Activated CD4-positive, alpha-beta memory T cell treated with anti-CD3 and anti-CD28 coated beads, Interleukin-2, amount 10 ng/mL, durations not matched to agents 7 days and 5 days (primary cell): ENCODE measurements at regions not wholly inside any gene's neighbourhood (a gene's known extent, or its start where the extent isn't known, plus 50 kb on each side); places are given as distances from the start of the nearest gene placed in this dataset.

Experiments used
- CTCF ChIA-PET: fragments of 350-600 bp; sonication (Branson Sonifier 250); formaldehyde crosslinking; loops from one replicate; lab custom pipeline; 2021; ENCODE audit warnings: antibody characterized with exemption, inconsistent platforms; lab: Charles Lee
- POLR2A ChIA-PET: fragments of 350-600 bp; sonication (Branson Sonifier 250); formaldehyde crosslinking; loops from one replicate; lab custom pipeline; 2021; ENCODE audit warnings: antibody characterized with exemption; lab: Charles Lee
- DNase-seq: peaks from one replicate; pipeline ENCODE4 v3.0.0-alpha.2; 2020
- H3K27ac Mint-ChIP-seq: one replicate; pipeline ENCODE4 v1.8.0; 2021; ENCODE audit warnings: mild to moderate bottlenecking, mixed read lengths
- H3K27me3 Mint-ChIP-seq: one replicate; pipeline ENCODE4 v1.8.0; 2021; ENCODE audit warnings: mixed read lengths
- H3K36me3 Mint-ChIP-seq: one replicate; pipeline ENCODE4 v1.8.0; 2021; ENCODE audit warnings: low read depth, mixed read lengths
- H3K4me1 Mint-ChIP-seq: one replicate; pipeline ENCODE4 v1.8.0; 2021; ENCODE audit warnings: mixed read lengths
- H3K4me3 Mint-ChIP-seq: one replicate; pipeline ENCODE4 v1.8.0; 2021; ENCODE audit warnings: mild to moderate bottlenecking, mixed read lengths
- H3K9me3 Mint-ChIP-seq: one replicate; pipeline ENCODE4 v1.8.0; 2021; ENCODE audit warnings: mixed read lengths

- Mint-ChIP-seq H3K9me3 (no peaks in the 10 kb centered on the region), H3K27me3 (no peaks in the 10 kb centered on the region), H3K4me3 (no peak overlapping the region), H3K4me1 (no peaks in the 10 kb centered on the region), H3K36me3 (no peaks in the 10 kb centered on the region), H3K27ac (no peak overlapping the region)
- CTCF ChIA-PET = no interaction called here
- DNase-seq = no peak
- POLR2A ChIA-PET = no interaction called here
Observed at GRCh38 chr1:55707196-55707595, 492.0 kb upstream of the USP24 start.

GRCh38 chr1:55706397-55706796 lies 491.2 kb upstream of the USP24 start:
- H3K9me3 Mint-ChIP-seq = no peaks in the 10 kb centered on the region
- ChIA-PET CTCF (no interaction called here), POLR2A (no interaction called here)
- no peak overlapping the region for H3K27ac Mint-ChIP-seq
- DNase-seq = no peak
- H3K27me3 Mint-ChIP-seq = no peaks in the 10 kb centered on the region
- no peaks in the 10 kb centered on the region for H3K36me3 Mint-ChIP-seq
- no peak overlapping the region for H3K4me3 Mint-ChIP-seq
- no peaks in the 10 kb centered on the region for H3K4me1 Mint-ChIP-seq

- Mint-ChIP-seq H3K4me1 (no peaks in the 10 kb centered on the region), H3K27ac (no peak overlapping the region), H3K27me3 (no peaks in the 10 kb centered on the region), H3K9me3 (no peaks in the 10 kb centered on the region), H3K36me3 (no peaks in the 10 kb centered on the region), H3K4me3 (no peak overlapping the region)
- CTCF ChIA-PET = no interaction called here
- POLR2A ChIA-PET = no interaction called here
- DNase-seq = no peak
Observed at GRCh38 chr1:55703726-55704363, 488.7 kb upstream of the USP24 start.

GRCh38 chr1:55702064-55702463 lies 486.9 kb upstream of the USP24 start:
- ChIA-PET POLR2A (no interaction called here), CTCF (interaction anchor here (1.1 kb wide), 1 partner anchor 16 kb away, joined by 4 read pairs; no protein-coding TSS in a partner anchor)
- DNase-seq = no peak
- Mint-ChIP-seq H3K9me3 (no peaks in the 10 kb centered on the region), H3K4me3 (no peak overlapping the region), H3K27ac (no peak overlapping the region), H3K4me1 (no peaks in the 10 kb centered on the region), H3K27me3 (no peaks in the 10 kb centered on the region), H3K36me3 (no peaks in the 10 kb centered on the region)

- CTCF ChIA-PET = no interaction called here
- DNase-seq = no peak
- H3K4me3 Mint-ChIP-seq = no peak overlapping the region
- POLR2A ChIA-PET = no interaction called here
- no peaks in the 10 kb centered on the region for H3K27me3 Mint-ChIP-seq
- H3K9me3 Mint-ChIP-seq = no peaks in the 10 kb centered on the region
- H3K27ac Mint-ChIP-seq = no peak overlapping the region
- no peaks in the 10 kb centered on the region for H3K36me3 Mint-ChIP-seq
- no peaks in the 10 kb centered on the region for H3K4me1 Mint-ChIP-seq
Observed at GRCh38 chr1:55700359-55701130, 485.4 kb upstream of the USP24 start.

GRCh38 chr1:55699228-55699627 lies 484.1 kb upstream of the USP24 start:
- no peaks in the 10 kb centered on the region for H3K4me1 Mint-ChIP-seq
- ChIA-PET POLR2A (no interaction called here), CTCF (no interaction called here)
- no peaks in the 10 kb centered on the region for H3K9me3 Mint-ChIP-seq
- no peak overlapping the region for H3K27ac Mint-ChIP-seq
- H3K36me3 Mint-ChIP-seq = no peaks in the 10 kb centered on the region
- no peak overlapping the region for H3K4me3 Mint-ChIP-seq
- H3K27me3 Mint-ChIP-seq = no peaks in the 10 kb centered on the region
- DNase-seq = no peak

- H3K36me3 Mint-ChIP-seq = no peaks in the 10 kb centered on the region
- no peak for DNase-seq
- H3K9me3 Mint-ChIP-seq = no peaks in the 10 kb centered on the region
- H3K4me1 Mint-ChIP-seq = no peaks in the 10 kb centered on the region
- no peak overlapping the region for H3K4me3 Mint-ChIP-seq
- no peaks in the 10 kb centered on the region for H3K27me3 Mint-ChIP-seq
- no peak overlapping the region for H3K27ac Mint-ChIP-seq
- CTCF ChIA-PET = no interaction called here
- POLR2A ChIA-PET = no interaction called here
Observed at GRCh38 chr1:55697997-55698535, 482.9 kb upstream of the USP24 start.

- no peaks in the 10 kb centered on the region for H3K27me3 Mint-ChIP-seq
- H3K4me3 Mint-ChIP-seq = no peak overlapping the region
- no peak for DNase-seq
- no peaks in the 10 kb centered on the region for H3K36me3 Mint-ChIP-seq
- H3K4me1 Mint-ChIP-seq = no peaks in the 10 kb centered on the region
- no peaks in the 10 kb centered on the region for H3K9me3 Mint-ChIP-seq
- POLR2A ChIA-PET = no interaction called here
- H3K27ac Mint-ChIP-seq = no peak overlapping the region
- CTCF ChIA-PET = no interaction called here
Observed at GRCh38 chr1:55696891-55697290, 481.7 kb upstream of the USP24 start.

GRCh38 chr1:55696181-55696754 lies 481.1 kb upstream of the USP24 start:
- no peaks in the 10 kb centered on the region for H3K27me3 Mint-ChIP-seq
- no peaks in the 10 kb centered on the region for H3K4me1 Mint-ChIP-seq
- ChIA-PET CTCF (no interaction called here), POLR2A (no interaction called here)
- DNase-seq = no peak
- no peaks in the 10 kb centered on the region for H3K36me3 Mint-ChIP-seq
- no peaks in the 10 kb centered on the region for H3K9me3 Mint-ChIP-seq
- H3K4me3 Mint-ChIP-seq = no peak overlapping the region
- H3K27ac Mint-ChIP-seq = no peak overlapping the region

GRCh38 chr1:55695552-55695951 lies 480.4 kb upstream of the USP24 start:
- H3K27ac Mint-ChIP-seq = no peak overlapping the region
- CTCF ChIA-PET = no interaction called here
- H3K4me1 Mint-ChIP-seq = no peaks in the 10 kb centered on the region
- no peaks in the 10 kb centered on the region for H3K9me3 Mint-ChIP-seq
- no peaks in the 10 kb centered on the region for H3K36me3 Mint-ChIP-seq
- H3K4me3 Mint-ChIP-seq = no peak overlapping the region
- no peaks in the 10 kb centered on the region for H3K27me3 Mint-ChIP-seq
- no peak for DNase-seq
- POLR2A ChIA-PET = no interaction called here

- Mint-ChIP-seq H3K27me3 (no peaks in the 10 kb centered on the region), H3K9me3 (no peaks in the 10 kb centered on the region), H3K36me3 (no peaks in the 10 kb centered on the region), H3K27ac (no peak overlapping the region), H3K4me1 (no peaks in the 10 kb centered on the region), H3K4me3 (no peak overlapping the region)
- no peak for DNase-seq
- POLR2A ChIA-PET = no interaction called here
- CTCF ChIA-PET = no interaction called here
Observed at GRCh38 chr1:55695151-55695550, 480.0 kb upstream of the USP24 start.

- H3K27ac Mint-ChIP-seq = no peak overlapping the region
- ChIA-PET CTCF (no interaction called here), POLR2A (no interaction called here)
- DNase-seq = no peak
- H3K36me3 Mint-ChIP-seq = no peaks in the 10 kb centered on the region
- H3K4me1 Mint-ChIP-seq = no peaks in the 10 kb centered on the region
- H3K9me3 Mint-ChIP-seq = no peaks in the 10 kb centered on the region
- no peak overlapping the region for H3K4me3 Mint-ChIP-seq
- no peaks in the 10 kb centered on the region for H3K27me3 Mint-ChIP-seq
Observed at GRCh38 chr1:55694310-55694801, 479.2 kb upstream of the USP24 start.

- Mint-ChIP-seq H3K4me3 (no peak overlapping the region), H3K27me3 (no peaks in the 10 kb centered on the region), H3K36me3 (no peaks in the 10 kb centered on the region), H3K27ac (no peak overlapping the region), H3K4me1 (no peaks in the 10 kb centered on the region), H3K9me3 (no peaks in the 10 kb centered on the region)
- DNase-seq = no peak
- POLR2A ChIA-PET = no interaction called here
- CTCF ChIA-PET = no interaction called here
Observed at GRCh38 chr1:55692726-55693125, 477.6 kb upstream of the USP24 start.
